GM19240 (cell line): ENCODE measurements at regions not wholly inside any gene's neighbourhood (a gene's known extent, or its start where the extent isn't known, plus 50 kb on each side); places are given as distances from the start of the nearest gene placed in this dataset.
"Not testable (repeated sequence)": the region's sequence is repeated elsewhere in the genome, so short reads cannot be mapped to it uniquely, and the experiment has no call there.

ENCODE experiments used
- DNase-seq: peaks from one replicate; pipeline ENCODE4 v3.0.0; 2011; ENCODE audit warnings: low spot score; ENCODE audit not compliant: insufficient read length

- DNase-seq: no peak
Measured at GRCh38 chr1:182229921-182230491, 161.6 kb downstream of the GLUL start.

- DNase-seq: no peak
Measured at GRCh38 chr1:182229451-182229850, 162.1 kb downstream of the GLUL start.

- no peak for DNase-seq
Measured at GRCh38 chr1:182227864-182228547, 163.6 kb downstream of the GLUL start.

- DNase-seq: no peak
Measured at GRCh38 chr1:182226618-182227017, 165.0 kb downstream of the GLUL start.

- not testable (repeated sequence) for DNase-seq
Measured at GRCh38 chr1:182225755-182226154, 164.2 kb upstream of the ZNF648 start.

- not testable (repeated sequence) for DNase-seq
Measured at GRCh38 chr1:182221990-182222389, 160.5 kb upstream of the ZNF648 start.

GRCh38 chr1:182221367-182221766 lies 159.9 kb upstream of the ZNF648 start:
- not testable (repeated sequence) for DNase-seq

GRCh38 chr1:182217967-182218366 lies 156.5 kb upstream of the ZNF648 start:
- DNase-seq: no peak

GRCh38 chr1:182217071-182217470 lies 155.6 kb upstream of the ZNF648 start:
- no peak for DNase-seq

- DNase-seq: no peak
Measured at GRCh38 chr1:182215764-182216163, 154.3 kb upstream of the ZNF648 start.

- DNase-seq: no peak
Measured at GRCh38 chr1:182213163-182213562, 151.7 kb upstream of the ZNF648 start.

- no peak for DNase-seq
Measured at GRCh38 chr1:182211386-182211785, 149.9 kb upstream of the ZNF648 start.

GRCh38 chr1:182210417-182210816 lies 148.9 kb upstream of the ZNF648 start:
- DNase-seq: no peak

GRCh38 chr1:182207300-182207699 lies 145.8 kb upstream of the ZNF648 start:
- DNase-seq: no peak

- no peak for DNase-seq
Measured at GRCh38 chr1:182206626-182207239, 145.2 kb upstream of the ZNF648 start.

GRCh38 chr1:182205351-182206022 lies 144.0 kb upstream of the ZNF648 start:
- DNase-seq: no peak

GRCh38 chr1:182203191-182203875 lies 141.8 kb upstream of the ZNF648 start:
- DNase-seq: no peak

GRCh38 chr1:182201490-182201889 lies 140.0 kb upstream of the ZNF648 start:
- DNase-seq: not testable (repeated sequence)

GRCh38 chr1:182200025-182200812 lies 138.7 kb upstream of the ZNF648 start:
- no peak for DNase-seq

- DNase-seq: no peak
Measured at GRCh38 chr1:182198006-182198605, 136.6 kb upstream of the ZNF648 start.
